Upper lobe of right lung (tissue), 1 donor: ENCODE measurements at regions not wholly inside any gene's neighbourhood (a gene's known extent, or its start where the extent isn't known, plus 50 kb on each side); places are given as distances from the start of the nearest gene placed in this dataset.
"Not testable (repeated sequence)": the region's sequence is repeated elsewhere in the genome, so short reads cannot be mapped to it uniquely, and the experiment has no call there.

ENCODE experiments used
- ATAC-seq: fragments of 200-7000 bp; cut with Tn5 transposase; one replicate; pipeline ENCODE4 v1.9.1; 2020; ENCODE audit warnings: mild to moderate bottlenecking, moderate library complexity
- DNase-seq: peaks from one replicate; pipeline ENCODE4 v3.0.0-alpha.2; 2020
- H3K27ac ChIP-seq: fragments of 200-600 bp; one replicate; pipeline ENCODE4 v1.8.0; 2022
- H3K27me3 ChIP-seq: fragments of 200-600 bp; one replicate; pipeline ENCODE4 v1.8.0; 2022; ENCODE audit warnings: mild to moderate bottlenecking
- H3K36me3 ChIP-seq: fragments of 200-600 bp; one replicate; pipeline ENCODE4 v1.8.0; 2022
- H3K4me1 ChIP-seq: fragments of 200-600 bp; one replicate; pipeline ENCODE4 v1.8.0; 2022
- H3K4me3 ChIP-seq: fragments of 200-600 bp; one replicate; pipeline ENCODE4 v1.8.0; 2022; ENCODE audit warnings: mild to moderate bottlenecking
- H3K9me3 ChIP-seq: fragments of 200-600 bp; one replicate; pipeline ENCODE4 v1.8.0; 2022
- intact Hi-C: fragments of 100-400 bp; cut with DNase I; formaldehyde crosslinking; loops from one replicate; pipeline ENCODE4 v1.11.0; 2022
- TF ChIP-seq, protein P1 (sequence below): fragments of 200-600 bp; IDR thresholded peaks from one replicate; pipeline ENCODE4 v1.8.0; 2022; ENCODE audit warnings: antibody characterized with exemption
- donor health status: DM: no; HTN: yes; CAD: no; lungs with severe emphysema.

GRCh38 chr1:94754570-94754969 is 65.6 kb upstream of the SLC44A3 start:
- H3K27ac ChIP-seq = peak overlapping the region; percentile 70

GRCh38 chr1:94754095-94754494 is 66.1 kb upstream of the SLC44A3 start:
- TF ChIP-seq, protein P1, sequence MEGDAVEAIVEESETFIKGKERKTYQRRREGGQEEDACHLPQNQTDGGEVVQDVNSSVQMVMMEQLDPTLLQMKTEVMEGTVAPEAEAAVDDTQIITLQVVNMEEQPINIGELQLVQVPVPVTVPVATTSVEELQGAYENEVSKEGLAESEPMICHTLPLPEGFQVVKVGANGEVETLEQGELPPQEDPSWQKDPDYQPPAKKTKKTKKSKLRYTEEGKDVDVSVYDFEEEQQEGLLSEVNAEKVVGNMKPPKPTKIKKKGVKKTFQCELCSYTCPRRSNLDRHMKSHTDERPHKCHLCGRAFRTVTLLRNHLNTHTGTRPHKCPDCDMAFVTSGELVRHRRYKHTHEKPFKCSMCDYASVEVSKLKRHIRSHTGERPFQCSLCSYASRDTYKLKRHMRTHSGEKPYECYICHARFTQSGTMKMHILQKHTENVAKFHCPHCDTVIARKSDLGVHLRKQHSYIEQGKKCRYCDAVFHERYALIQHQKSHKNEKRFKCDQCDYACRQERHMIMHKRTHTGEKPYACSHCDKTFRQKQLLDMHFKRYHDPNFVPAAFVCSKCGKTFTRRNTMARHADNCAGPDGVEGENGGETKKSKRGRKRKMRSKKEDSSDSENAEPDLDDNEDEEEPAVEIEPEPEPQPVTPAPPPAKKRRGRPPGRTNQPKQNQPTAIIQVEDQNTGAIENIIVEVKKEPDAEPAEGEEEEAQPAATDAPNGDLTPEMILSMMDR = no peak
- intact Hi-C loops = no loop called here
- DNase-seq (no peak), ATAC-seq (no peak)
- Histone ChIP-seq H3K9me3 (no peaks in the 10 kb centered on the region), H3K27ac (peak overlapping the region; percentile 70), H3K36me3 (no peaks in the 10 kb centered on the region), H3K4me1 (peaks cover 20% of the 10 kb centered on the region), H3K27me3 (no peaks in the 10 kb centered on the region), H3K4me3 (no peak overlapping the region)

More at GRCh38 chr1:94754570-94754969, 65.6 kb upstream of the SLC44A3 start:
- no peak for ATAC-seq
- H3K36me3 ChIP-seq = no peaks in the 10 kb centered on the region
- intact Hi-C loops = no loop called here
- H3K4me1 ChIP-seq = peaks cover 20% of the 10 kb centered on the region
- TF ChIP-seq, protein P1 = no peak
- H3K27me3 ChIP-seq = no peaks in the 10 kb centered on the region
- no peak overlapping the region for H3K4me3 ChIP-seq
- DNase-seq = no peak
- H3K9me3 ChIP-seq = no peaks in the 10 kb centered on the region

GRCh38 chr1:94753171-94753972 is 66.8 kb upstream of the SLC44A3 start:
- no peak overlapping the region for H3K4me3 ChIP-seq
- no peaks in the 10 kb centered on the region for H3K27me3 ChIP-seq
- DNase-seq (no peak), ATAC-seq (peak; percentile 75)
- no peaks in the 10 kb centered on the region for H3K36me3 ChIP-seq
- TF ChIP-seq, protein P1 = no peak
- peak overlapping the region; percentile 70 for H3K27ac ChIP-seq
- intact Hi-C loops = no loop called here
- H3K4me1 ChIP-seq = peaks cover 20% of the 10 kb centered on the region
- no peaks in the 10 kb centered on the region for H3K9me3 ChIP-seq

- H3K36me3 ChIP-seq, intact Hi-C loops, DNase-seq, H3K27me3 ChIP-seq, H3K4me3 ChIP-seq, H3K27ac ChIP-seq, ATAC-seq, H3K9me3 ChIP-seq: not testable (repeated sequence)
- H3K4me1 ChIP-seq = peaks cover 28% of the 10 kb centered on the region
Observed at GRCh38 chr1:94751483-94751882, 68.7 kb upstream of the SLC44A3 start.

DNA sequence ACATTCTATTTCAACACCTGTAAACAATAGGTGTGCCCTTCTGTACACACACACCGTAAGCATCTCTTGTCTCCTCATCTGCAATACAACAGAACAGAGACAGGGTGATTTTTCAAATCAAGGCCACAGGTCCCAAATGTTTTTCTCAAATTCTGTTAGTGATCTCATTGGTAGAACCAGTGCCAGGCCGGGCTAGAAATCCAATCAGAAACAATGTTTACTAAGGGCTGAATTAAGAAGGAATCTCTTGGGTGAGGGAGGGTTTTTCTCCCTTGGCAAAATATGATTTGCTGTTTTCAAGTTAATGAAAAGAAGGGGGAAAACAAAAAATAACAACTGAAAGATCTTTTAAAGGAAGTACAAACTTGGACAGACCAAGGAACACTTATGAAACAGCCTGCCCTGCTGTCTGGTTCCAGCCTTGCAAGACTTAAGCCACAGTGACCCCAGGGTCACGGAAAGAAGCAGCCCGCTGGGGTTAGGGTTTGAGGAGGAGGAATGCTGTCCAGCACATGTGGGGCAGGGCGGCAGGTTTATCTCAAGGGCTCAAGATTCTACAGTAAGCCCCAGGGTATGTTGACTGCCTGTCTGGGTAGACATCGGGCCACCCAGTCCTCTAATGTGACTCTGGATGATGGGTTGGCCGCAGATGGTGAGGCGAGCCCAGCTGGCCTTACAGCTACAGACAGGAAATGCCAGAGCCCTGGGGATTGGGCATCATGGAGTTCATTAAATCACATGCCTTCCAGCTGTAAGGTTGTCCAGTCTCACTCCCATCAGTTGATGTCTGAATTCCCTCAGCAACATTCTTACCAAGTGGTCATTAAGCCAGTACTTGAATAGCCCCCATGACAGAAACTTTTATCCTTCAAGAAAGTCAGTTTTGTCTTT is 73.3 kb upstream of the SLC44A3 start:
- Histone ChIP-seq H3K27me3 (no peaks in the 10 kb centered on the region), H3K27ac (no peak overlapping the region), H3K4me3 (no peak overlapping the region), H3K9me3 (no peaks in the 10 kb centered on the region), H3K4me1 (peaks cover 11% of the 10 kb centered on the region), H3K36me3 (no peaks in the 10 kb centered on the region)
- ATAC-seq = peak; percentile 82
- TF ChIP-seq, protein P1 = no peak
- intact Hi-C loops = no loop called here
- no peak for DNase-seq

DNA sequence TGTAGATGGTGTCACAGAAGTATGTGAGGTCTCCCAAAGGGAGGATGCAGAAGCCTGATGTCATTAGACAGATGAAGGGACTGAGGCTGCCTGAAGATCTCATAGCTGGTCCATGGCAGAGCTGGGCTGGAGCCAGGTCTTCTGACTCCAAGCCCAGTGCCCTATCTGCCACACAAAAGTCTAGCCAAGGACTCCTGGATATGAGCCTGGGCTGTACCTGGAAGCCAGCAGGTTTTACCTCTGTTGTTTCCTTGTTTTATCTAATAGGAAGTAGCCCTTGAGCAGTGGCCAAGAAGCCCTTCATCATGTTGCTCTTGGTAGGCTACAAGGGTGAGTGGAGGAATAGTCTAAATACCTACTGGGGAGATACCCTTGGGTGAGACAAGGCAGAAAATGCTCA is 74.4 kb upstream of the SLC44A3 start:
- no peaks in the 10 kb centered on the region for H3K27me3 ChIP-seq
- H3K9me3 ChIP-seq = no peaks in the 10 kb centered on the region
- TF ChIP-seq, protein P1 = no peak
- H3K4me1 ChIP-seq = peaks cover 15% of the 10 kb centered on the region
- no peak for ATAC-seq
- H3K27ac ChIP-seq = no peak overlapping the region
- no peak for DNase-seq
- H3K4me3 ChIP-seq = no peak overlapping the region
- intact Hi-C loops = no loop called here
- no peaks in the 10 kb centered on the region for H3K36me3 ChIP-seq
